Keratinocyte (primary cell): ENCODE measurements at regions not wholly inside any gene's neighbourhood (a gene's known extent, or its start where the extent isn't known, plus 50 kb on each side); places are given as distances from the start of the nearest gene placed in this dataset.

Source experiments
- CTCF ChIP-seq, 3 experiments: IDR thresholded peaks in 1 of 3; conservative IDR thresholded peaks in 1 of 3; optimal IDR thresholded peaks in 1 of 3; 2 replicates in 2 of 3; 3 replicates in 1 of 3; pipeline versions ENCODE3 to v1.5.1; 2011; ENCODE audit warnings: low read length in 3 of 3, mild to moderate bottlenecking in 3 of 3, moderate library complexity in 2 of 3, control low read depth in 1 of 3, inconsistent platforms in 1 of 3; ENCODE audit not compliant: insufficient read depth in 2 of 3; ENCODE audit errors: extremely low read depth in 1 of 3
- EZH2 ChIP-seq: IDR thresholded peaks from one replicate; pipeline ENCODE4 v1.6.1; 2012; ENCODE audit warnings: inconsistent platforms, mild to moderate bottlenecking, low read length, moderate library complexity

GRCh38 chr11:13107544-13108044 is 98.5 kb downstream of the RASSF10 start:
- TF ChIP-seq CTCF (optimal IDR thresholded peaks at IDR 0.05 in 1 of 3, IDR thresholded peaks at IDR 0.05 in 1 of 3, conservative IDR thresholded peaks at IDR 0.05 in 1 of 3; ENCODE audit: extremely low read depth in 1 of 3, insufficient read depth in 2 of 3, low read length in 3 of 3) (no peak), EZH2 (no peak)
